Lung (tissue), 11 donors: ENCODE measurements at regions not wholly inside any gene's neighbourhood (a gene's known extent, or its start where the extent isn't known, plus 50 kb on each side); places are given as distances from the start of the nearest gene placed in this dataset.
A peak's percentile ranks its signal among the peaks of the same experiment; 100 is the strongest.

Experiments used
- ATAC-seq: fragments of 200-7000 bp; cut with Tn5 transposase; one replicate; pipeline ENCODE4 v1.9.1; 2020; ENCODE audit warnings: moderate number of reproducible peaks; ENCODE audit not compliant: insufficient read depth, low FRiP score
- DNase-seq, 3 donors: peaks; one replicate each; pipeline ENCODE4 v3.0.0-alpha.2; 2013 to 2017
- H3K27ac ChIP-seq, 2 donors: one replicate each; pipeline ENCODE4 v1.5.1; 2013; ENCODE audit warnings: mild to moderate bottlenecking in 2 of 2, moderate library complexity in 2 of 2, control low read depth in 1 of 2, inconsistent platforms in 1 of 2, low read depth in 1 of 2, low read length in 1 of 2
- H3K27me3 ChIP-seq, 3 donors: one replicate each; pipeline ENCODE4 v1.5.1; 2013; ENCODE audit warnings: low read length in 2 of 3; ENCODE audit not compliant: control insufficient read depth in 3 of 3, insufficient read depth in 3 of 3
- H3K36me3 ChIP-seq, 4 donors: one replicate each; pipeline ENCODE4 v1.5.1; 2013; ENCODE audit warnings: low read length in 4 of 4, mild to moderate bottlenecking in 1 of 4, moderate library complexity in 1 of 4; ENCODE audit not compliant: control insufficient read depth in 4 of 4, insufficient read depth in 4 of 4
- H3K4me1 ChIP-seq, 5 donors: one replicate each; pipeline ENCODE4 v1.5.1; 2013; ENCODE audit warnings: low read length in 5 of 5, mild to moderate bottlenecking in 2 of 5, moderate library complexity in 1 of 5; ENCODE audit not compliant: control insufficient read depth in 5 of 5, insufficient read depth in 5 of 5
- H3K4me3 ChIP-seq: one replicate; pipeline ENCODE4 v1.5.1; 2013; ENCODE audit warnings: mild to moderate bottlenecking, control low read depth, moderate library complexity
- H3K9ac ChIP-seq, 2 donors: one replicate each; pipeline ENCODE4 v1.5.1; 2013; ENCODE audit warnings: low read length in 2 of 2, control low read depth in 1 of 2; ENCODE audit not compliant: insufficient read depth in 1 of 2
- H3K9me3 ChIP-seq, 4 donors: one replicate each; pipeline ENCODE4 v1.5.1; 2013; ENCODE audit warnings: low read length in 3 of 4, mild to moderate bottlenecking in 1 of 4, moderate library complexity in 1 of 4; ENCODE audit not compliant: control insufficient read depth in 4 of 4, insufficient read depth in 3 of 4
- WGBS, 2 donors: extraction: QIAGEN DNeasy Blood & Tissue Kit; methylation state at CpG; one replicate each; pipeline ENCODE4 v1.1.7; 2013; 5-methylcytosine and 5-hydroxymethylcytosine counted together
- TF ChIP-seq, protein P1 (sequence below): IDR thresholded peaks from 2 replicates; pipeline ENCODE4 v1.5.1; 2012; ENCODE audit warnings: mild to moderate bottlenecking; ENCODE audit errors: control extremely low read depth, extremely low read depth
- donor health status: control.
- donor health status: control.
- donor health status: Bipolar disorder and iron deficiency.
- donor health status: healthy.
- donor health status: DM: yes; HTN: yes; CAD: no.

DNA sequence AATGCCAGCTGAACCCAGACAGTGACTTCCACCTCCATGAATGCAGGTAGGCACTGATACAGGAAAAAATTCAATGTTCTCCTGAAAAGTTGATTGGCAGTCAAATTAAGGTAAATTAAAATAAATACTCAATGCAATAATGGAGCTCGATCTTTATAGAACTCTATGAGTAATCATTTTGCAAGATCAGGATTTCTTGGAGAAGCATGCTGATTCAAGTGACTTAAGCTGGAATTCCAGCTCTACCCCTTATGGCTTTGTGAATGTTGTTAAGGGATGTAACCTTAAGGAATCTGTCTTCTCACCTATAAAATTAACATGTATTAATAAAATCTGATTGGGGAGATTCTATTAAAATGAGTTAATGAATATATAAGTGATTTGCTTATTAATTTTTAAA lies 145.1 kb downstream of the QPCT start:
- no peaks in the 10 kb centered on the region for H3K9me3 ChIP-seq
- H3K4me3 ChIP-seq = no peak overlapping the region

DNA sequence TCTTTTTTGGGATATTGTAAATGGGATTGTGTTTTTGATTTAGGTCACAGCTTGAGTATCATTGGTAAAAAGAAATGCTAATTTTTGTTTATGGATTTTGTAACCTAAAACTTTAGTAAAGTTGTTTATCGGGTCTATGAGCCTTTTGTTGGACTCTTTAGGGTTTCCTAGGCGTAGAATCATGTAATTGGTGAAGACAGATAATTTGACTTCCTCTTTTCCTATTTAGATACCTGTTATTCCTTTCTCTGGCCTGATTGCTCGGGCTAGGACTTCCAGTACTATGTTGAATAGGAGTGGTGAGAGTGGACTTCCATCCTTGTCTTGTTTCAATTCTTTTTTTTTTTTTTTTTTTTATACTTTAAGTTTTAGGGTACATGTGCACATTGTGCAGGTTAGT lies 149.0 kb downstream of the QPCT start:
- Histone ChIP-seq H3K4me3 (no peak overlapping the region), H3K9ac (no peak overlapping the region), H3K4me1 (peaks cover 0 to 14% (median 0%) of the 10 kb centered on the region in 5 donors), H3K27ac (no peak overlapping the region), H3K36me3 (no peaks in the 10 kb centered on the region), H3K27me3 (no peaks in the 10 kb centered on the region), H3K9me3 (peaks cover 0 to 2% (median 0%) of the 10 kb centered on the region in 4 donors)
- DNase-seq (no peak), ATAC-seq (no peak)
- WGBS, 2 donors = 97% methylated on average over 3 of the region's 3 CpGs
- TF ChIP-seq, protein P1, sequence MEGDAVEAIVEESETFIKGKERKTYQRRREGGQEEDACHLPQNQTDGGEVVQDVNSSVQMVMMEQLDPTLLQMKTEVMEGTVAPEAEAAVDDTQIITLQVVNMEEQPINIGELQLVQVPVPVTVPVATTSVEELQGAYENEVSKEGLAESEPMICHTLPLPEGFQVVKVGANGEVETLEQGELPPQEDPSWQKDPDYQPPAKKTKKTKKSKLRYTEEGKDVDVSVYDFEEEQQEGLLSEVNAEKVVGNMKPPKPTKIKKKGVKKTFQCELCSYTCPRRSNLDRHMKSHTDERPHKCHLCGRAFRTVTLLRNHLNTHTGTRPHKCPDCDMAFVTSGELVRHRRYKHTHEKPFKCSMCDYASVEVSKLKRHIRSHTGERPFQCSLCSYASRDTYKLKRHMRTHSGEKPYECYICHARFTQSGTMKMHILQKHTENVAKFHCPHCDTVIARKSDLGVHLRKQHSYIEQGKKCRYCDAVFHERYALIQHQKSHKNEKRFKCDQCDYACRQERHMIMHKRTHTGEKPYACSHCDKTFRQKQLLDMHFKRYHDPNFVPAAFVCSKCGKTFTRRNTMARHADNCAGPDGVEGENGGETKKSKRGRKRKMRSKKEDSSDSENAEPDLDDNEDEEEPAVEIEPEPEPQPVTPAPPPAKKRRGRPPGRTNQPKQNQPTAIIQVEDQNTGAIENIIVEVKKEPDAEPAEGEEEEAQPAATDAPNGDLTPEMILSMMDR = no peak

More for the DNA sequence above, 145.1 kb downstream of the QPCT start:
- peaks cover 0 to 6% (median 0%) of the 10 kb centered on the region in 3 donors for H3K27me3 ChIP-seq
- TF ChIP-seq, protein P1 = no peak
- DNase-seq (peak in 1 of 3 donors; percentile 12), ATAC-seq (no peak)
- H3K27ac ChIP-seq = no peak overlapping the region
- H3K4me1 ChIP-seq = peaks cover 0 to 18% (median 0%) of the 10 kb centered on the region in 5 donors
- WGBS, 2 donors = 76 to 85% methylated on average over 1 of the region's 1 CpG
- no peak overlapping the region for H3K9ac ChIP-seq
- H3K36me3 ChIP-seq = no peaks in the 10 kb centered on the region

DNA sequence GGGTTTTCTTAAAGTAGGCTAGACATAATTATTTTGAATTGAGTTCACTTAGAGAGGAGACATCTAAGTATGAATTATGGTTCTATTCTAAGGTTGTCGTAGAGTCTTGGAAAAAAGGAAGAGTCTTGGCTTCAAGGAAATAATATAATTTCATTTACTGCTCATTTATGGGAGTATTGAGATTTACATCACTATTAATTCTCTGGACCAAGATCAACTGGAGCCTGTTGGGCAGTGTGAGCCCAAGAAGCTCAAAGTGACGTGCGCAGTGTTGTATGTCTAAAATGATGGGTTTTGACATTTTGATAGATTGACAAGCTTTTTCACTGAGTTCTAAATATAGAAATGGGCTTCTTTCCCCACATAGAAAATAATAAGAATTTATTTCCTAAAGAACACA lies 154.7 kb downstream of the QPCT start:
- TF ChIP-seq, protein P1 = no peak

DNA sequence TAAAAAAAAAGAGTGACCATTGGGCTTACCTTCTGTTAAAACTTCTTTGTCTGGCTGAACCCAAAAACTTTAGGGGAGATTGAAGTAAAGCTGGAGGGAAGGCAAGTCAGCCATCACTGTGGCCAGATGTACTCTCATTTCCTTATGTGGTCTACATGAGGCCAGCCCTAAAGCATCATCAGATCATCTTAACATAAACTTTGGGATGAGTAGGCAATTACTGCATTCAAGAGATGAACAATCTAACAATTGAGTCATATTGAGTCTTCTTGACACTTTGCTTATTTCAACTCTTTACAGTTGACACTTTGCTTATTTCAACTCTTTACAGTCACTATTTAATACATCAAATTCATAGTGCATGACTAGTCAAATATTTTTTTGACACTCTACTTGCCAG lies 155.6 kb downstream of the QPCT start:
- H3K27me3 ChIP-seq = no peaks in the 10 kb centered on the region
- peaks cover 0 to 2% (median 0%) of the 10 kb centered on the region in 4 donors for H3K9me3 ChIP-seq
- H3K36me3 ChIP-seq = no peaks in the 10 kb centered on the region
- peaks cover 0 to 4% (median 0%) of the 10 kb centered on the region in 5 donors for H3K4me1 ChIP-seq
- no peak overlapping the region for H3K4me3 ChIP-seq
- DNase-seq (no peak), ATAC-seq (no peak)
- TF ChIP-seq, protein P1 = no peak
- no peak overlapping the region for H3K27ac ChIP-seq
- H3K9ac ChIP-seq = no peak overlapping the region

More for the DNA sequence above, 154.7 kb downstream of the QPCT start:
- H3K9ac ChIP-seq = no peak overlapping the region
- H3K4me3 ChIP-seq = no peak overlapping the region
- H3K4me1 ChIP-seq = no peaks in the 10 kb centered on the region
- H3K27ac ChIP-seq = no peak overlapping the region
- peaks cover 0 to 2% (median 0%) of the 10 kb centered on the region in 4 donors for H3K9me3 ChIP-seq
- DNase-seq = no peak
- WGBS, 2 donors = 97 to 99% methylated on average over 3 of the region's 3 CpGs
- no peaks in the 10 kb centered on the region for H3K36me3 ChIP-seq
- no peak for ATAC-seq
- no peaks in the 10 kb centered on the region for H3K27me3 ChIP-seq
